ENCODE measurements at regions not wholly inside any gene's neighbourhood (a gene's known extent, or its start where the extent isn't known, plus 50 kb on each side); places are given as distances from the start of the nearest gene placed in this dataset.

GRCh38 chr5:27524515-27524914 lies 486.1 kb upstream of the CDH9 start:
- no peak for ATAC-seq (ENCODE audit: insufficient number of reproducible peaks, low FRiP score, low read depth)
- no peak overlapping the region for H3K27ac ChIP-seq
- TF ChIP-seq, protein P1, sequence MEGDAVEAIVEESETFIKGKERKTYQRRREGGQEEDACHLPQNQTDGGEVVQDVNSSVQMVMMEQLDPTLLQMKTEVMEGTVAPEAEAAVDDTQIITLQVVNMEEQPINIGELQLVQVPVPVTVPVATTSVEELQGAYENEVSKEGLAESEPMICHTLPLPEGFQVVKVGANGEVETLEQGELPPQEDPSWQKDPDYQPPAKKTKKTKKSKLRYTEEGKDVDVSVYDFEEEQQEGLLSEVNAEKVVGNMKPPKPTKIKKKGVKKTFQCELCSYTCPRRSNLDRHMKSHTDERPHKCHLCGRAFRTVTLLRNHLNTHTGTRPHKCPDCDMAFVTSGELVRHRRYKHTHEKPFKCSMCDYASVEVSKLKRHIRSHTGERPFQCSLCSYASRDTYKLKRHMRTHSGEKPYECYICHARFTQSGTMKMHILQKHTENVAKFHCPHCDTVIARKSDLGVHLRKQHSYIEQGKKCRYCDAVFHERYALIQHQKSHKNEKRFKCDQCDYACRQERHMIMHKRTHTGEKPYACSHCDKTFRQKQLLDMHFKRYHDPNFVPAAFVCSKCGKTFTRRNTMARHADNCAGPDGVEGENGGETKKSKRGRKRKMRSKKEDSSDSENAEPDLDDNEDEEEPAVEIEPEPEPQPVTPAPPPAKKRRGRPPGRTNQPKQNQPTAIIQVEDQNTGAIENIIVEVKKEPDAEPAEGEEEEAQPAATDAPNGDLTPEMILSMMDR (IDR thresholded peaks at IDR 0.05), result no peak
- no peak overlapping the region for H3K4me3 ChIP-seq
- H3K36me3 ChIP-seq, result no peaks in the 10 kb centered on the region
- H3K9me3 ChIP-seq, result no peaks in the 10 kb centered on the region
- no peaks in the 10 kb centered on the region for H3K27me3 ChIP-seq (replicated peaks; ENCODE audit: insufficient read depth)
- no peaks in the 10 kb centered on the region for H3K4me1 ChIP-seq (ENCODE audit: control insufficient read depth in 1 of 2, low read depth in 2 of 2)
- no peak for DNase-seq (ENCODE audit: low spot score)

- no peak for ATAC-seq (ENCODE audit: insufficient number of reproducible peaks, low FRiP score, low read depth)
- Histone ChIP-seq H3K27ac (no peak overlapping the region), H3K9me3 (no peaks in the 10 kb centered on the region), H3K4me1 (ENCODE audit: control insufficient read depth in 1 of 2, low read depth in 2 of 2) (no peaks in the 10 kb centered on the region), H3K27me3 (replicated peaks; ENCODE audit: insufficient read depth) (no peaks in the 10 kb centered on the region), H3K36me3 (no peaks in the 10 kb centered on the region), H3K4me3 (no peak overlapping the region)
- DNase-seq (ENCODE audit: low spot score), result no peak
- TF ChIP-seq, protein P1 (IDR thresholded peaks at IDR 0.05), result no peak
These were observed 485.2 kb upstream of the CDH9 start for GRCh38 chr5:27523629-27524028.

DNA sequence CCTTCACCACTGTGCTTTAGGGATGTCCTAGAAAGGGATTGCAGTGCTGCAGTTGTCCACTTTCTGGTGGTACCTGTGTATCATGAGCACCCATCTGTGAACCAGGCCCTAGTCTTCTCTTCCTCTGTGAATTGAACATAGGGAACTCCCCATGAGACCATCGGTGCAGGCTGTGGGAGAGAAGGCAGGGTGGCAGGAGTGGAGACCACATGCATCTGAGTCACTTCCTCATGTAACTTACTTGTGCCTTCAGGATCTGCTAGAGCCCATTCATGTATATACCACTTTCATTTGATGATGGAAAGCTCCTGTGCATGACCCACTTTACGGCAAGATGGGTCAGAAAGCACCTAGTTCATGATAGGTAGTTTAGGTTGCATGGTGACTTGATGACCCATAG lies 478.1 kb upstream of the CDH9 start:
- ATAC-seq (ENCODE audit: insufficient number of reproducible peaks, low FRiP score, low read depth) (no peak), DNase-seq (ENCODE audit: low spot score) (no peak)
- Histone ChIP-seq H3K36me3 (no peaks in the 10 kb centered on the region), H3K4me1 (ENCODE audit: control insufficient read depth in 1 of 2, low read depth in 2 of 2) (no peaks in the 10 kb centered on the region), H3K27me3 (replicated peaks; ENCODE audit: insufficient read depth) (no peaks in the 10 kb centered on the region), H3K4me3 (no peak overlapping the region), H3K27ac (no peak overlapping the region), H3K9me3 (no peaks in the 10 kb centered on the region)
- TF ChIP-seq, protein P1 (IDR thresholded peaks at IDR 0.05), result no peak

GRCh38 chr5:27511061-27511460 lies 472.7 kb upstream of the CDH9 start:
- H3K4me3 ChIP-seq, result no peak overlapping the region
- H3K36me3 ChIP-seq, result no peaks in the 10 kb centered on the region
- DNase-seq (ENCODE audit: low spot score), result no peak
- H3K9me3 ChIP-seq, result no peaks in the 10 kb centered on the region
- H3K4me1 ChIP-seq (ENCODE audit: control insufficient read depth in 1 of 2, low read depth in 2 of 2), result no peaks in the 10 kb centered on the region
- TF ChIP-seq, protein P1 (IDR thresholded peaks at IDR 0.05), result no peak
- no peaks in the 10 kb centered on the region for H3K27me3 ChIP-seq (replicated peaks; ENCODE audit: insufficient read depth)
- H3K27ac ChIP-seq, result no peak overlapping the region
- ATAC-seq (ENCODE audit: insufficient number of reproducible peaks, low FRiP score, low read depth), result no peak

- no peak overlapping the region for H3K4me3 ChIP-seq
- no peaks in the 10 kb centered on the region for H3K36me3 ChIP-seq
- H3K27ac ChIP-seq, result no peak overlapping the region
- DNase-seq (ENCODE audit: low spot score) (no peak), ATAC-seq (ENCODE audit: insufficient number of reproducible peaks, low FRiP score, low read depth) (no peak)
- H3K4me1 ChIP-seq (ENCODE audit: control insufficient read depth in 1 of 2, low read depth in 2 of 2), result no peaks in the 10 kb centered on the region
- TF ChIP-seq, protein P1 (IDR thresholded peaks at IDR 0.05), result no peak
- H3K27me3 ChIP-seq (replicated peaks; ENCODE audit: insufficient read depth), result no peaks in the 10 kb centered on the region
- H3K9me3 ChIP-seq, result no peaks in the 10 kb centered on the region
These were observed 465.4 kb upstream of the CDH9 start for GRCh38 chr5:27503813-27504212.
